ENCODE measurements at regions not wholly inside any gene's neighbourhood (a gene's known extent, or its start where the extent isn't known, plus 50 kb on each side); places are given as distances from the start of the nearest gene placed in this dataset.

DNA sequence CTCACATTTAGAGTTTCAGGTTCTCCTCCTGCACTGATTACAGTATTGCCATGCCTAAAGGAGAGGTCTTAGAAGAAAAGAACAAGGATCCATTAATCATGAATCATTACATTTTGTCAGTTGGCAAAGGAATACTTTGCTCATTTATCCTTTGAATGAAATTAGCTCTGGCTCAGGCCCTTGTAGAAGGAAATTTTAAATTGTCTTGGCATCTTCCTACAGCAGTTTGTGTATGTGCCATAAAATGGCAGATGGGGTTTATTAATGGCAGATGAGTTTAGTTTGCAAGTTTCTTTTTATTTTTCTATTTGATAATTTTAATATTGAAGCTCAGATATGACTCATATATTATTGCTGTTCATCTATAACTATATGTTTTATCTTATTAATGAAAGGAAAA lies 181.2 kb upstream of the EPHA3 start:
- Histone ChIP-seq H3K27me3 (ENCODE audit: control insufficient read depth, insufficient read depth, low read length) (no peaks in the 10 kb centered on the region), H3K4me3 (ENCODE audit: insufficient read depth, low read depth, low read length) (no peak overlapping the region), H3K56ac (ENCODE audit: extremely low read depth, insufficient read depth, low read length) (no peak overlapping the region), H3K79me1 (ENCODE audit: low read depth in 1 of 2, low read length in 2 of 2) (no peaks in the 10 kb centered on the region), H2BK5ac (ENCODE audit: low read depth, low read length, poor library complexity, severe bottlenecking) (no peak overlapping the region), H4K20me1 (ENCODE audit: insufficient read depth, low read length) (no peaks in the 10 kb centered on the region), H3K9ac (ENCODE audit: low read depth, low read length) (no peak overlapping the region), H2BK120ac (ENCODE audit: low read depth, low read length) (no peak overlapping the region), H3K23ac (ENCODE audit: low read depth, low read length) (no peak overlapping the region), H4K8ac (ENCODE audit: low read depth in 2 of 2, low read length in 2 of 2) (no peak overlapping the region), H2BK15ac (ENCODE audit: low read depth, low read length) (no peak overlapping the region), H2AK9ac (replicated peaks; ENCODE audit: low read depth, low read length, poor library complexity) (no peak overlapping the region), H3K9me1 (ENCODE audit: insufficient read depth, low read length) (no peaks in the 10 kb centered on the region), H3K4me1 (ENCODE audit: control insufficient read depth, insufficient read depth, low read length) (no peaks in the 10 kb centered on the region), H3K4ac (ENCODE audit: low read depth, low read length) (no peak overlapping the region), H2AFZ (replicated peaks; ENCODE audit: low read length, poor library complexity) (no peak overlapping the region), H3K4me2 (ENCODE audit: low read depth, low read length) (no peak overlapping the region), H3K27ac (ENCODE audit: insufficient read depth, low read length) (no peak overlapping the region), H3K14ac (replicated peaks; ENCODE audit: low read depth, low read length) (no peak overlapping the region), H3K18ac (ENCODE audit: low read depth, low read length) (no peak overlapping the region), H3K9me3 (ENCODE audit: control insufficient read depth, insufficient read depth, low read length) (no peaks in the 10 kb centered on the region), H4K5ac (ENCODE audit: low read depth, low read length) (no peak overlapping the region), H3K36me3 (ENCODE audit: control insufficient read depth, insufficient read depth, low read length) (no peaks in the 10 kb centered on the region), H4K91ac (ENCODE audit: insufficient read depth, low read depth, low read length) (no peak overlapping the region), H2BK20ac (ENCODE audit: low read depth, low read length) (no peak overlapping the region), H2AK5ac (ENCODE audit: low read depth, low read length) (no peak overlapping the region)
- intact Hi-C loops (cut with micrococcal nuclease) (no loop called here), in situ Hi-C loops (cut with MboI; ENCODE audit: low sequenced_read_pairs) (no loop called here), dilution Hi-C loops (cut with HindIII; ENCODE audit: low sequenced_read_pairs, unreplicated experiment) (no loop called here)
- BruUV-seq (replicated peaks) = no TSS peak
- ChIA-PET POLR2A (ENCODE audit: unreplicated experiment) (no interaction called here), CTCF (no interaction called here)
- no peak for ATAC-seq (ENCODE audit: low read depth)
- no peak for DNase-seq
- TF ChIP-seq, protein P1, sequence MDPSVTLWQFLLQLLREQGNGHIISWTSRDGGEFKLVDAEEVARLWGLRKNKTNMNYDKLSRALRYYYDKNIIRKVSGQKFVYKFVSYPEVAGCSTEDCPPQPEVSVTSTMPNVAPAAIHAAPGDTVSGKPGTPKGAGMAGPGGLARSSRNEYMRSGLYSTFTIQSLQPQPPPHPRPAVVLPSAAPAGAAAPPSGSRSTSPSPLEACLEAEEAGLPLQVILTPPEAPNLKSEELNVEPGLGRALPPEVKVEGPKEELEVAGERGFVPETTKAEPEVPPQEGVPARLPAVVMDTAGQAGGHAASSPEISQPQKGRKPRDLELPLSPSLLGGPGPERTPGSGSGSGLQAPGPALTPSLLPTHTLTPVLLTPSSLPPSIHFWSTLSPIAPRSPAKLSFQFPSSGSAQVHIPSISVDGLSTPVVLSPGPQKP (IDR thresholded peaks at IDR 0.05; ENCODE audit: borderline replicate concordance, low read depth, low read length) = no peak
- TF ChIP-seq, protein P2, sequence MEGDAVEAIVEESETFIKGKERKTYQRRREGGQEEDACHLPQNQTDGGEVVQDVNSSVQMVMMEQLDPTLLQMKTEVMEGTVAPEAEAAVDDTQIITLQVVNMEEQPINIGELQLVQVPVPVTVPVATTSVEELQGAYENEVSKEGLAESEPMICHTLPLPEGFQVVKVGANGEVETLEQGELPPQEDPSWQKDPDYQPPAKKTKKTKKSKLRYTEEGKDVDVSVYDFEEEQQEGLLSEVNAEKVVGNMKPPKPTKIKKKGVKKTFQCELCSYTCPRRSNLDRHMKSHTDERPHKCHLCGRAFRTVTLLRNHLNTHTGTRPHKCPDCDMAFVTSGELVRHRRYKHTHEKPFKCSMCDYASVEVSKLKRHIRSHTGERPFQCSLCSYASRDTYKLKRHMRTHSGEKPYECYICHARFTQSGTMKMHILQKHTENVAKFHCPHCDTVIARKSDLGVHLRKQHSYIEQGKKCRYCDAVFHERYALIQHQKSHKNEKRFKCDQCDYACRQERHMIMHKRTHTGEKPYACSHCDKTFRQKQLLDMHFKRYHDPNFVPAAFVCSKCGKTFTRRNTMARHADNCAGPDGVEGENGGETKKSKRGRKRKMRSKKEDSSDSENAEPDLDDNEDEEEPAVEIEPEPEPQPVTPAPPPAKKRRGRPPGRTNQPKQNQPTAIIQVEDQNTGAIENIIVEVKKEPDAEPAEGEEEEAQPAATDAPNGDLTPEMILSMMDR (conservative IDR thresholded peaks at IDR 0.05; ENCODE audit: low read depth, low read length) = no peak
- no peak for TF ChIP-seq RAD21 (IDR thresholded peaks at IDR 0.05; ENCODE audit: low read length)
- no peak for TF ChIP-seq SMC3 (IDR thresholded peaks at IDR 0.05; ENCODE audit: low read depth, low read length)

Data from IMR-90 (cell line).